Liver (tissue), 7 donors: ENCODE measurements at regions not wholly inside any gene's neighbourhood (a gene's known extent, or its start where the extent isn't known, plus 50 kb on each side); places are given as distances from the start of the nearest gene placed in this dataset.

Source experiments
- DNase-seq: peaks from one replicate; pipeline ENCODE4 v3.0.0-alpha.2; 2017; ENCODE audit warnings: low spot score
- H3K27ac ChIP-seq, 2 donors: one replicate each; pipeline ENCODE4 v1.7.0; 2013; ENCODE audit warnings: inconsistent platforms in 2 of 2, low read length in 2 of 2, control low read depth in 1 of 2, low read depth in 1 of 2, mild to moderate bottlenecking in 1 of 2
- H3K27me3 ChIP-seq, 4 donors: one replicate each; pipeline versions ENCODE4 v1.6.1 to v1.7.0; 2013; ENCODE audit warnings: low read length in 3 of 4, inconsistent platforms in 1 of 4, mild to moderate bottlenecking in 1 of 4, moderate library complexity in 1 of 4; ENCODE audit not compliant: control insufficient read depth in 4 of 4, insufficient read depth in 4 of 4
- H3K36me3 ChIP-seq, 4 donors: one replicate each; pipeline versions ENCODE4 v1.6.1 to v1.7.0; 2013; ENCODE audit warnings: low read length in 3 of 4, mild to moderate bottlenecking in 3 of 4, low read depth in 1 of 4, moderate library complexity in 1 of 4; ENCODE audit not compliant: control insufficient read depth in 4 of 4, insufficient read depth in 3 of 4
- H3K4me1 ChIP-seq, 4 donors: one replicate each; pipeline versions ENCODE4 v1.6.1 to v1.7.0; 2013; ENCODE audit warnings: low read length in 3 of 4, mild to moderate bottlenecking in 3 of 4, moderate library complexity in 1 of 4; ENCODE audit not compliant: control insufficient read depth in 4 of 4, insufficient read depth in 4 of 4
- H3K4me3 ChIP-seq, 3 donors: one replicate each; pipeline versions ENCODE4 v1.6.1 to v1.7.0; 2013; ENCODE audit warnings: low read length in 3 of 3, control low read depth in 1 of 3, low read depth in 1 of 3, mild to moderate bottlenecking in 1 of 3
- H3K9ac ChIP-seq, 2 donors: one replicate each; pipeline ENCODE4 v1.7.0; 2013; ENCODE audit warnings: low read length in 2 of 2, mild to moderate bottlenecking in 2 of 2, moderate library complexity in 2 of 2, control low read depth in 1 of 2, low read depth in 1 of 2
- H3K9me3 ChIP-seq, 4 donors: one replicate each; pipeline versions ENCODE4 v1.6.1 to v1.7.0; 2013; ENCODE audit warnings: low read length in 3 of 4; ENCODE audit not compliant: control insufficient read depth in 4 of 4
- EGR1 ChIP-seq, 2 donors: IDR thresholded peaks; 2 replicates each; pipeline ENCODE4 v1.6.1; 2016 to 2018; ENCODE audit warnings: antibody characterized with exemption in 2 of 2, low read depth in 2 of 2
- FOXA2 ChIP-seq: IDR thresholded peaks from 2 replicates; pipeline ENCODE4 v1.6.1; 2016; ENCODE audit warnings: antibody characterized with exemption
- GABPA ChIP-seq, 2 donors: IDR thresholded peaks in 1 of 2; conservative IDR thresholded peaks in 1 of 2; 2 replicates each; pipeline ENCODE4 v1.6.1; 2016; ENCODE audit warnings: antibody characterized with exemption in 2 of 2, mild to moderate bottlenecking in 1 of 2, moderate library complexity in 1 of 2
- HNF4A ChIP-seq, 2 donors: conservative IDR thresholded peaks; 2 replicates each; pipeline ENCODE4 v1.6.1; 2016; ENCODE audit warnings: antibody characterized with exemption in 2 of 2, mild to moderate bottlenecking in 2 of 2
- HNF4G ChIP-seq: IDR thresholded peaks from 2 replicates; pipeline ENCODE4 v1.6.1; 2016; ENCODE audit warnings: antibody characterized with exemption
- NR2F2 ChIP-seq: IDR thresholded peaks from 2 replicates; pipeline ENCODE4 v1.6.1; 2016; ENCODE audit warnings: antibody characterized with exemption
- RAD21 ChIP-seq, 2 donors: IDR thresholded peaks; 2 replicates each; pipeline ENCODE4 v1.6.1; 2016; ENCODE audit warnings: antibody characterized with exemption in 2 of 2, mild to moderate bottlenecking in 2 of 2
- RXRA ChIP-seq, 2 donors: IDR thresholded peaks; 2 replicates each; pipeline ENCODE4 v1.6.1; 2017 to 2018; ENCODE audit warnings: antibody characterized with exemption in 2 of 2, mild to moderate bottlenecking in 1 of 2
- SP1 ChIP-seq: IDR thresholded peaks from 2 replicates; pipeline ENCODE4 v1.6.1; 2018; ENCODE audit warnings: antibody characterized with exemption, mild to moderate bottlenecking
- TAF1 ChIP-seq: conservative IDR thresholded peaks from 2 replicates; pipeline ENCODE4 v1.6.1; 2016; ENCODE audit warnings: antibody characterized with exemption, mild to moderate bottlenecking
- YY1 ChIP-seq: IDR thresholded peaks from 2 replicates; pipeline ENCODE4 v1.6.1; 2016; ENCODE audit warnings: antibody characterized with exemption, mild to moderate bottlenecking
- WGBS: extraction: QIAGEN DNeasy Blood & Tissue Kit; methylation state at CpG from one replicate; pipeline ENCODE4 v1.1.7; 2013; 5-methylcytosine and 5-hydroxymethylcytosine counted together
- TF ChIP-seq, protein P1 (sequence below): IDR thresholded peaks from 2 replicates; pipeline ENCODE4 v1.6.1; 2016; ENCODE audit warnings: antibody characterized with exemption
- TF ChIP-seq, protein P2 (sequence below): IDR thresholded peaks from 2 replicates; pipeline ENCODE4 v1.6.1; 2016; ENCODE audit warnings: antibody characterized with exemption
- TF ChIP-seq, protein P3 (sequence below): IDR thresholded peaks from 2 replicates; pipeline ENCODE4 v1.6.1; 2016; ENCODE audit warnings: antibody characterized with exemption
- TF ChIP-seq, protein P4 (sequence below): IDR thresholded peaks from 2 replicates; pipeline ENCODE4 v1.6.1; 2016; ENCODE audit warnings: antibody characterized with exemption, mild to moderate bottlenecking
- donor health status: healthy.
- donor health status: healthy.
- donor health status: healthy.
- donor health status: healthy.

DNA sequence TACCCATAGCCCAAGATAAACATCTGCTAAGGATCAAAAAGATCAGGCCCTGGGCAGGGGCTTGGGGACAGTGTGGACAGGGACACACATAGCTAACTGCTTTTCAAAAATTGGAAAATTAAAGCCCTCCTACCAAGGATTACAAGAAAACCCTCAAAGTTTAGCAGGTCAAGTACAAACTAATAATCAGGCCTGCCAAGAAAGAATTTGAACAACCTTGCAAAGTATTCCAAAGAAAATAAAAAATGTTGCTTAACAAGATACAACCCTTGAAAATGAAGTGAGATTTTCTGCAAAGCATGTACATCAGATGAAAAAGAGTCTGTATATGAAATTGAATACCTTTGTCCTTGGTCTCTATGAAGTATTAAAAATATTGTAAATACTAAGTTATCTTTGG, 67.3 kb downstream of the KLF12 start:
- Histone ChIP-seq H3K36me3 (no peaks in the 10 kb centered on the region), H3K9ac (no peak overlapping the region), H3K27me3 (no peaks in the 10 kb centered on the region), H3K27ac (no peak overlapping the region), H3K4me1 (peaks cover 0 to 22% (median 9%) of the 10 kb centered on the region in 4 donors), H3K4me3 (no peak overlapping the region), H3K9me3 (no peaks in the 10 kb centered on the region)
- no peak for DNase-seq
- TF ChIP-seq TAF1 (no peak), HNF4G (no peak), RXRA (IDR thresholded peaks at IDR 0.05) (no peak), RAD21 (IDR thresholded peaks at IDR 0.05) (no peak), GABPA (IDR thresholded peaks at IDR 0.05 in 1 of 2, conservative IDR thresholded peaks at IDR 0.05 in 1 of 2) (no peak), NR2F2 (no peak)
- TF ChIP-seq, protein P1, sequence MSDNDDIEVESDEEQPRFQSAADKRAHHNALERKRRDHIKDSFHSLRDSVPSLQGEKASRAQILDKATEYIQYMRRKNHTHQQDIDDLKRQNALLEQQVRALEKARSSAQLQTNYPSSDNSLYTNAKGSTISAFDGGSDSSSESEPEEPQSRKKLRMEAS = no peak
- TF ChIP-seq, protein P2, sequence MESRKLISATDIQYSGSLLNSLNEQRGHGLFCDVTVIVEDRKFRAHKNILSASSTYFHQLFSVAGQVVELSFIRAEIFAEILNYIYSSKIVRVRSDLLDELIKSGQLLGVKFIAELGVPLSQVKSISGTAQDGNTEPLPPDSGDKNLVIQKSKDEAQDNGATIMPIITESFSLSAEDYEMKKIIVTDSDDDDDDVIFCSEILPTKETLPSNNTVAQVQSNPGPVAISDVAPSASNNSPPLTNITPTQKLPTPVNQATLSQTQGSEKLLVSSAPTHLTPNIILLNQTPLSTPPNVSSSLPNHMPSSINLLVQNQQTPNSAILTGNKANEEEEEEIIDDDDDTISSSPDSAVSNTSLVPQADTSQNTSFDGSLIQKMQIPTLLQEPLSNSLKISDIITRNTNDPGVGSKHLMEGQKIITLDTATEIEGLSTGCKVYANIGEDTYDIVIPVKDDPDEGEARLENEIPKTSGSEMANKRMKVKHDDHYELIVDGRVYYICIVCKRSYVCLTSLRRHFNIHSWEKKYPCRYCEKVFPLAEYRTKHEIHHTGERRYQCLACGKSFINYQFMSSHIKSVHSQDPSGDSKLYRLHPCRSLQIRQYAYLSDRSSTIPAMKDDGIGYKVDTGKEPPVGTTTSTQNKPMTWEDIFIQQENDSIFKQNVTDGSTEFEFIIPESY = no peak
- TF ChIP-seq, protein P3, sequence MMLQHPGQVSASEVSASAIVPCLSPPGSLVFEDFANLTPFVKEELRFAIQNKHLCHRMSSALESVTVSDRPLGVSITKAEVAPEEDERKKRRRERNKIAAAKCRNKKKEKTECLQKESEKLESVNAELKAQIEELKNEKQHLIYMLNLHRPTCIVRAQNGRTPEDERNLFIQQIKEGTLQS = no peak

DNA sequence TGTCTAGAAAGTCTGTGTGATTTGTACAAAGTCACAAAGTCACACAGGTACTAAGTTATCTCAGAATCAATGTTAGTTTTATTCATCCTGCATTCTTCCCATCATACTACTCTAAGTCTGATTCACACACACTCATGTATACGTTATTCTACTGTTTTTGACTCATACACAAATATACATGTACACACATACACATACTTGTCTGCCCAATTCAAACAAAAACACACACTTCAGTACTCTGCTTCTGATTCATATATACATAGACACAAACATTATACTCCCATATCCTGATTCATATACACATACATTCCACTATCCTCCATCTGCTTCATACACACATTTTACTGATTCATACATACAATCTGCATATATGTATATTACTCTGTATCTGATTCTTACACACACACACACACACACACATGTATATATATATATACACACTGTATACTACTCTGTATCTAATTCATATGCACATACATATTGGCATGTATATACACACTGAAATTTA, 69.3 kb downstream of the KLF12 start:
- 88% methylated on average over 1 of the region's 1 CpG for WGBS
- no peaks in the 10 kb centered on the region for H3K27me3 ChIP-seq
- no peaks in the 10 kb centered on the region for H3K9me3 ChIP-seq
- no peaks in the 10 kb centered on the region for H3K36me3 ChIP-seq
- no peak overlapping the region for H3K4me3 ChIP-seq
- H3K9ac ChIP-seq = no peak overlapping the region
- peaks cover 0 to 26% (median 9%) of the 10 kb centered on the region in 4 donors for H3K4me1 ChIP-seq
- DNase-seq = no peak
- TF ChIP-seq HNF4A (conservative IDR thresholded peaks at IDR 0.05) = no peak
- TF ChIP-seq, protein P2 = no peak
- TF ChIP-seq, protein P4, sequence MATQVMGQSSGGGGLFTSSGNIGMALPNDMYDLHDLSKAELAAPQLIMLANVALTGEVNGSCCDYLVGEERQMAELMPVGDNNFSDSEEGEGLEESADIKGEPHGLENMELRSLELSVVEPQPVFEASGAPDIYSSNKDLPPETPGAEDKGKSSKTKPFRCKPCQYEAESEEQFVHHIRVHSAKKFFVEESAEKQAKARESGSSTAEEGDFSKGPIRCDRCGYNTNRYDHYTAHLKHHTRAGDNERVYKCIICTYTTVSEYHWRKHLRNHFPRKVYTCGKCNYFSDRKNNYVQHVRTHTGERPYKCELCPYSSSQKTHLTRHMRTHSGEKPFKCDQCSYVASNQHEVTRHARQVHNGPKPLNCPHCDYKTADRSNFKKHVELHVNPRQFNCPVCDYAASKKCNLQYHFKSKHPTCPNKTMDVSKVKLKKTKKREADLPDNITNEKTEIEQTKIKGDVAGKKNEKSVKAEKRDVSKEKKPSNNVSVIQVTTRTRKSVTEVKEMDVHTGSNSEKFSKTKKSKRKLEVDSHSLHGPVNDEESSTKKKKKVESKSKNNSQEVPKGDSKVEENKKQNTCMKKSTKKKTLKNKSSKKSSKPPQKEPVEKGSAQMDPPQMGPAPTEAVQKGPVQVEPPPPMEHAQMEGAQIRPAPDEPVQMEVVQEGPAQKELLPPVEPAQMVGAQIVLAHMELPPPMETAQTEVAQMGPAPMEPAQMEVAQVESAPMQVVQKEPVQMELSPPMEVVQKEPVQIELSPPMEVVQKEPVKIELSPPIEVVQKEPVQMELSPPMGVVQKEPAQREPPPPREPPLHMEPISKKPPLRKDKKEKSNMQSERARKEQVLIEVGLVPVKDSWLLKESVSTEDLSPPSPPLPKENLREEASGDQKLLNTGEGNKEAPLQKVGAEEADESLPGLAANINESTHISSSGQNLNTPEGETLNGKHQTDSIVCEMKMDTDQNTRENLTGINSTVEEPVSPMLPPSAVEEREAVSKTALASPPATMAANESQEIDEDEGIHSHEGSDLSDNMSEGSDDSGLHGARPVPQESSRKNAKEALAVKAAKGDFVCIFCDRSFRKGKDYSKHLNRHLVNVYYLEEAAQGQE = no peak
- TF ChIP-seq, protein P1 = no peak
- no peak for TF ChIP-seq EGR1 (IDR thresholded peaks at IDR 0.05; ENCODE audit: low read depth in 2 of 2)
- no peak for TF ChIP-seq RXRA (IDR thresholded peaks at IDR 0.05)
- TF ChIP-seq YY1 = no peak
- no peak for TF ChIP-seq TAF1
- no peak for TF ChIP-seq FOXA2
- no peak for TF ChIP-seq RAD21 (IDR thresholded peaks at IDR 0.05)
- TF ChIP-seq NR2F2 = no peak
- no peak for TF ChIP-seq SP1
- H3K27ac ChIP-seq = no peak overlapping the region
